Skeletal muscle tissue (tissue), 3 donors: ENCODE measurements at regions not wholly inside any gene's neighbourhood (a gene's known extent, or its start where the extent isn't known, plus 50 kb on each side); places are given as distances from the start of the nearest gene placed in this dataset.
A peak's percentile ranks its signal among the peaks of the same experiment; 100 is the strongest.
"Not testable (repeated sequence)": the region's sequence is repeated elsewhere in the genome, so short reads cannot be mapped to it uniquely, and the experiment has no call there.

Experiments used
- H3K27ac ChIP-seq: one replicate; pipeline ENCODE4 v1.7.0; 2013; ENCODE audit warnings: mild to moderate bottlenecking, low read depth, low read length, inconsistent platforms
- H3K27me3 ChIP-seq, 3 donors: one replicate each; pipeline ENCODE4 v1.7.0; 2013; ENCODE audit warnings: low read length in 3 of 3; ENCODE audit not compliant: control insufficient read depth in 3 of 3, insufficient read depth in 3 of 3
- H3K36me3 ChIP-seq, 3 donors: one replicate each; pipeline ENCODE4 v1.7.0; 2013; ENCODE audit warnings: low read length in 3 of 3; ENCODE audit not compliant: control insufficient read depth in 3 of 3, insufficient read depth in 3 of 3
- H3K4me1 ChIP-seq, 3 donors: one replicate each; pipeline ENCODE4 v1.7.0; 2013; ENCODE audit warnings: low read length in 3 of 3, mild to moderate bottlenecking in 3 of 3; ENCODE audit not compliant: control insufficient read depth in 3 of 3, insufficient read depth in 3 of 3
- H3K4me3 ChIP-seq, 3 donors: one replicate each; pipeline ENCODE4 v1.7.0; 2013; ENCODE audit warnings: low read length in 3 of 3
- H3K9ac ChIP-seq, 3 donors: one replicate each; pipeline ENCODE4 v1.7.0; 2013; ENCODE audit warnings: low read length in 3 of 3, mild to moderate bottlenecking in 3 of 3, moderate library complexity in 2 of 3, low read depth in 1 of 3
- H3K9me3 ChIP-seq, 3 donors: one replicate each; pipeline ENCODE4 v1.7.0; 2013; ENCODE audit warnings: low read length in 3 of 3; ENCODE audit not compliant: control insufficient read depth in 3 of 3
- donor health status: Osteomylitis.

DNA sequence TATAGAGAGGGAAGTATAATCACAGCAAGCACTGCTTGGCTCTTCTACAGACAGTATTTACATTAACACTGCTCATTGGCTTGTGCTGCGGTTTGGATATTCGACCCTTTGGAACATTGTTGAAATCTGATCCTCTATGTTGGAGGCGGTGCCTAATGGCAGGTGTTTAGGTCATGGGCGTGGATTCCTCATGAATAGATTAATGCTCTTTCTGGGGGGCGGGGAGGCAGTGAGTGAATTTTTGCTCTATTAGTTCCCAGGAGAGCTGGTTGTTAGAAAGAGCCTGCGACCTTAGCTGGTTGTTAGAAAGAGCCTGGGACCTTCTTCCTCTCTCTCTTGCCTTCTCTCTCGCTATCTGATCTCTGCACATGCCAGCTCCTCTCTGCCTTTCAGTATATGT is 77.3 kb upstream of the SVIL start:
- H3K4me3 ChIP-seq: no peak overlapping the region
- no peaks in the 10 kb centered on the region for H3K27me3 ChIP-seq
- H3K27ac ChIP-seq: no peak overlapping the region
- H3K9ac ChIP-seq: no peak overlapping the region
- no peaks in the 10 kb centered on the region for H3K9me3 ChIP-seq
- H3K4me1 ChIP-seq: peaks cover 7 to 25% (median 7%) of the 10 kb centered on the region in 3 donors
- H3K36me3 ChIP-seq: no peaks in the 10 kb centered on the region

DNA sequence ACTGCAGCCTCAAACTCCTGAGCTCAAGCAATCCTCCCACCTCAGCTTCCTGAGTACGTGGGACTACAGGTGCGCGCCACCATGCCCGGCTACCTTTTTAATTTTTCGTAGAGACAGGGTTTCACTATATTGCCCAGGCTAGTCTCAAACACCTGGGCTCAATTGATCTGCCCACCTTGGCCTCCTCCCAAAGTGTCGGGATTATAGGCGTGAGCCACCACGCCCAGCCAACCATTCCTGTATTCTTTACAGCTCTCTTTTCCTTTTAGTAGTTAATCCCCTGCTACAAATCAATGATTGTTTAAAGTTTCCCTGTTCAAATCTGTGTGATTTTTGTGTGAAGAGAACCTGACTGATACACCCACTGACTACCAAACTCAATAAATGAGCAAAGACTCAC is 75.4 kb upstream of the SVIL start:
- Histone ChIP-seq H3K27ac (no peak overlapping the region), H3K4me3 (no peak overlapping the region), H3K9me3 (no peaks in the 10 kb centered on the region), H3K36me3 (no peaks in the 10 kb centered on the region), H3K9ac (no peak overlapping the region), H3K4me1 (peaks cover 4 to 17% (median 7%) of the 10 kb centered on the region in 3 donors), H3K27me3 (no peaks in the 10 kb centered on the region)

DNA sequence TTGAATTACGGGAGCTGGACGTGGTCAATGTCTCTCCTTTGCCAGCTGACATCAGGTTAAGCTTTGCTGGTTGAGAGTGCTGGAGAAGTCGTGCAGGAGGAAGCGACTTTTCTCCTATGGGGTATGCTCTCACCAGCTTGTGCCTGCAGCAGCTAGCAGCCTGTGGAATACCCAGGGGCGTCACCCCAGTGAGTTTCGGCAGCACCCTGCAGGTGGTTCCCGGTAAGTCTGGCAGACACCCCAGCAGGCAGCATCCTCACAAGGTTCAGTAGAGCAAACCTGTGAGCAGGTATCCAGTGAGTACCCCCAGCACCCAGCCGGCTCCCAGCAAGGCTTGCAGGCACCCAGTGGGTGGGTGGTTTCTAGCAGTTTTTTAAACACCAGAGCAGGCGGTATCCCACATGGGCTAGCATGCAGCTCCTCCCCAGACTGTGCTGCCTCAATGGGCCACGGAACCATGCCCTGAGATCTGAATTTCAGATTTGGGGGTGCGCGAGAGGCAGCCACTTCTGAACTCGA is 74.8 kb upstream of the SVIL start:
- Histone ChIP-seq H3K27me3 (no peaks in the 10 kb centered on the region), H3K9ac (no peak overlapping the region), H3K27ac (no peak overlapping the region), H3K36me3 (no peaks in the 10 kb centered on the region), H3K4me3 (no peak overlapping the region), H3K4me1 (peaks cover 4 to 15% (median 7%) of the 10 kb centered on the region in 3 donors), H3K9me3 (no peaks in the 10 kb centered on the region)

DNA sequence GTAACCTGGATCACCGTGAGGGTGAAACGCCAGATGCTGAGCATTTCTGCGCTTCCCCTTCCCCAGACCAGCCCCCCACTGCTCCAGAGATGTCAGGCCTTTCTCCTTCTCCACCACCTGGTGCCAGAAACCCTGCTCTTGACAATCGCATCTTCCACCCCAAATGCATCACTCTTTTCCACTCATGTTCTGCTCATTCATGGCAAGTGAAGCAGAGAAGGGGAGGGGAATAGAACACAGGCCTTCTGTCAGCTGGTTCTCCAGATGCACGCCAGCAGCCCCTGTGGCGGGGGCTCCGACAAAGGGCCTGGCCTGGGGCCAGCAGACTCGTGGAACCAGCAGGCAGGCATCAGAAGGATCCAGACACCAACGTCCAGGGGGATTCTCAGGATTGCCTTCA is 68.5 kb upstream of the SVIL start:
- Histone ChIP-seq H3K9ac (no peak overlapping the region), H3K27me3 (no peaks in the 10 kb centered on the region), H3K9me3 (no peaks in the 10 kb centered on the region), H3K36me3 (no peaks in the 10 kb centered on the region), H3K4me3 (no peak overlapping the region), H3K27ac (no peak overlapping the region), H3K4me1 (peaks cover 21 to 24% (median 21%) of the 10 kb centered on the region in 3 donors)

DNA sequence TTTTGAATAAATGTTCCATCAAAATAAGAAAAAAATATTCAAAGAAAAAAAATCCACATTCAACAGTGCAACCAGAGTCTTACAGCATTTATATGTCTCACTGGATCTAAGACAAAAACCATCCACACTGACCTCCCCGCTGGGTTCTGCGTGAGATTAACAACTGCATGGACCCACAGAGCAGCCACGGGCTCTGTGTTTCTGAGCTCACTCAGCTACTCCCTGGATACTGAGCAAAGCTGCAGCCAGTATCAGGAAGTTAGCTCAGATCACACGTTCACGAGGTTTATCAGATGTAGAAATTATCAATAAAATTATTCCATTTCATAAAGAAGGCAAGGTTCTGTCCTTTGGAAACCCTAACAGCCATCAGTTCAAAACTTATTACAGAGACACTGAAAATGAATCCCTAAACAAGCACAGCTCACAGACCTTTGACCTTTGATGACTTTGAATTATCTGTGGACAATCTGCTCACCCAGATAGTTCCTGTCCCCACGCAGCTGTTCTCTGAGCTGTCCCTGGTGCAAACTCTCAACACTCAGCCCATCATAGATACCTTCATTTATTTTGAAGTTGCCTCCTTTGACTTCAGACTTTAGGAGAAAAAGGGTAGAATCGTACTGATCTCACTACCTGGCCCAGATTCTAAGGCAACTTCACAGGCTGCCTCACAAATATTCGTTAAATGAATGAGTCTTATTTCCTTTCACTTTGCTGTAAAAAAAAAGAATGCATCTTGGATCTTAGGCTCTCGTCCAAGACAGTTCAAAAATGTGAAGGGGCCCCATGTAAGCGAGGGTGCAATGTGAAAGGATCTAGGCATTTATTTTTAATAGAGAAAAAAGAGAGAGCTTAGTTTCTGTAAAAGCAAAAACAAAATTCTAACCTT is 67.7 kb upstream of the SVIL start:
- H3K27ac ChIP-seq: no peak overlapping the region
- no peak overlapping the region for H3K9ac ChIP-seq

DNA sequence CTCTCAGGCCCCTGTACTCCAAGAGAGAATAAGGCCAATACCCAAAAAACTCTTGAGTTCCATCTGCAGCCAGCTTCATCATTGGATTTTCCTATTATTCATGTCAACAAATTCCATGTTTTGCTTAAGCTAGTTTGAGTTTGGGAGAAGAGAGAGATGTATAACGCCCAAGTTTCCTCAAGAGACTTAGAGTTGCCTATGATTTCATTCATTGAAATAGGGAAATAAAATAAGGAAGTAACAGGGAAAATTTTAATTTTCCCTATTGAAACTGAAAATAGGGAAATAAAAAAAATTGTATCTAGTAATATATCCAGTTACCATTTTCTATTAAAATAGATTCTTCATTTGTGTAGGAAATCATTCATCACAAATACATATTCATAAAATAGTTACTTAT is 66.5 kb upstream of the SVIL start:
- no peak overlapping the region for H3K27ac ChIP-seq
- no peaks in the 10 kb centered on the region for H3K36me3 ChIP-seq
- peaks cover 21 to 24% (median 21%) of the 10 kb centered on the region in 3 donors for H3K4me1 ChIP-seq
- H3K9ac ChIP-seq: no peak overlapping the region
- H3K27me3 ChIP-seq: no peaks in the 10 kb centered on the region
- no peaks in the 10 kb centered on the region for H3K9me3 ChIP-seq
- no peak overlapping the region for H3K4me3 ChIP-seq

More for the DNA sequence above, 67.7 kb upstream of the SVIL start:
- H3K4me1 ChIP-seq: peaks cover 21 to 24% (median 21%) of the 10 kb centered on the region in 3 donors
- H3K36me3 ChIP-seq: no peaks in the 10 kb centered on the region
- H3K27me3 ChIP-seq: no peaks in the 10 kb centered on the region
- H3K9me3 ChIP-seq: no peaks in the 10 kb centered on the region
- H3K4me3 ChIP-seq: no peak overlapping the region

DNA sequence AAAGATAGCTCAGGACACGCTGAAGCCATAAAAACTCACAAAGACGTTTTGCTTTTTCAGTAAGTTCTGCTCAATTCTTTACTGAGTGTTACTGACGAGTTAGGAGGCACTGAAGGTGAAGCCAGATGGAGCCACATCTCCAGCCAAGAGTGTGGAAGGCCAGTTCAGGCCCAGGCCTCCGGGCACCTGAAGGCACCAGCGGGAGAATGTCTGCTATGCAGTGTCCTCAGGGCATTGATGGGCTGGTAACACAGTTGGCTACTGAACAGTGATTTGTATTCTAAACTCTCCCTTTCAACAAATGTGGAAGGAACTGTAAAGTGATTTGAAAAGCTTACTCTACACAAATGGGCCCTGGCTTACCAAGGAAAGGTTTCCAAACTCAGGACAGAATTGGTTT is 64.8 kb upstream of the SVIL start:
- Histone ChIP-seq H3K9me3 (no peaks in the 10 kb centered on the region), H3K4me3 (peak overlapping the region in 1 of 3 donors; percentile 13), H3K36me3 (no peaks in the 10 kb centered on the region), H3K27ac (no peak overlapping the region), H3K27me3 (no peaks in the 10 kb centered on the region), H3K4me1 (peaks cover 21 to 24% (median 21%) of the 10 kb centered on the region in 3 donors), H3K9ac (no peak overlapping the region)

DNA sequence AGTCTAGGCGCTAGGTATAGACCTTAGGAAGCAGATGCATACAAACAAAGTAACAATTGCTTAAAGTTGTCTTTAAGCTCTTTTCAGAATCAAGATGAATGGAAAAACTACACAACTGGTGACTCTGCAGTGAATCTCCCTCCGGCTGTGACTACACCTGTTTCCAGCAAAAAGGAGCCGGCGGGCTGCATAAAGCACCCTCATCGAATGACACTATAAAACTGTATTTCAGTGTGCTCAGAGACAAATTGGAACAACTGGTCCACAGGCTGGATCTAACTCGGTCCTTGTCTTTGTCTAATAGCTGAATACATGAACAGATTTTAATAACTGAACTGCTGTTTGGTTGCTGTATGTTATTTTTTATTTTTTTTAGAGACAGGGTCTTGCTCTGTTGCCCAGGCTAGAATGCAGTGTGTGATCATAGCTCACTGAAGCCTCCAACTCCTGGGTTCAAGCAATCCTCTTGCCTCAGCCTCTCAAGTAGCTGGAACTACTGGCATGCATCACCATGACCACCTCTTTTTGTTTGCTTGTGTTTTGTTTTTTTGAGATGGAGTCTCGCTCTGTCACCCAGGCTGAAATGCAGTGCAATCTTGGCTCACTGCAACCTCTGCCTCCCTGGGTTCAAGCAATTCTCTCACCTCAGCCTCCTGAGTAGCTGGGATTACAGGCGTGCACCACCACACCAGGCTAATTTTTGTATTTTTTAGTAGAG is 64.2 kb upstream of the SVIL start:
- no peak overlapping the region for H3K4me3 ChIP-seq
- H3K9me3 ChIP-seq: no peaks in the 10 kb centered on the region
- H3K36me3 ChIP-seq: no peaks in the 10 kb centered on the region
- no peak overlapping the region for H3K27ac ChIP-seq
- no peaks in the 10 kb centered on the region for H3K27me3 ChIP-seq
- no peak overlapping the region for H3K9ac ChIP-seq
- H3K4me1 ChIP-seq: peaks cover 21 to 24% (median 21%) of the 10 kb centered on the region in 3 donors

DNA sequence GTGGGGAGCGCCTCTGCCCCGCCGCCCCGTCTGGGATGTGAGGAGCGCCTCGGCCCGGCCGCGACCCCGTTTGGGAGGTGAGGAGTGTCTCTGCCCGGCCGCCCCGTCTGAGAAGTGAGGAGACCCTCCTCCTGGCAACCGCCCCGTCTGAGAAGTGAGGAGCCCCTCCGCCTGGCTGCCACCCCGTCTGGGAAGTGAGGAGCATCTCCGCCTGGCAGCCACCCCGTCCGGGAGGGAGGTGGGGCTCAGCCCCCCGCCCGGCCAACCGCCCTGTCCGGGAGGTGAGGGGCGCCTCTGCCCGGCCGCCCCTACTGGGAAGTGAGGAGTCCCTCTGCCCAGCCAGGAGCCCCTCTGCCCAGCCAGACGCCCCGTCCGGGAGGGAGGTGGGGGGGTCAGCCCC is 61.8 kb upstream of the SVIL start:
- H3K9ac ChIP-seq, H3K4me3 ChIP-seq, H3K9me3 ChIP-seq, H3K27me3 ChIP-seq, H3K36me3 ChIP-seq, H3K27ac ChIP-seq: not testable (repeated sequence)
- peaks cover 12 to 18% (median 14%) of the 10 kb centered on the region in 3 donors for H3K4me1 ChIP-seq

DNA sequence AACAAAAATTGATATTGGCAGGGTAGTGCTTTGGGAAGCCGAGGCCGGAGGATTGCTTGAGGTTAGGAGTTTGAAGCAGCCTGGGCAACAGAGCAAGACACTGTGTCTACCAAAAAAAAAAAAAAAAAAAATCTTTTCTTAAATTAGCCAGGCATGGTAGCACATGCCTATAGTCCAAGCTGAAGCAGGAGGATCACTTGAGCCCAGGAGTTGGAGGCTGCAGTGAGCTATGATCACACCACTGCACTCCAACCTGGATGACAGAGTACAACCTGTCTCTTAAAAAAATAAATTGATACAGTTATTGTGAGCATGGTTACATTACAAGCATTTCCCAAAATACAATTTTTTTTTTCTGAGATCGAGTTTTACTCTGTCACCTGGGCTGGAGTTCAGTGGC is 59.4 kb upstream of the SVIL start:
- Histone ChIP-seq H3K9me3 (no peaks in the 10 kb centered on the region), H3K27ac (no peak overlapping the region), H3K4me3 (no peak overlapping the region), H3K9ac (no peak overlapping the region), H3K36me3 (no peaks in the 10 kb centered on the region), H3K27me3 (no peaks in the 10 kb centered on the region), H3K4me1 (peaks cover 7 to 15% (median 10%) of the 10 kb centered on the region in 3 donors)
